ENCODE measurements at regions not wholly inside any gene's neighbourhood (a gene's known extent, or its start where the extent isn't known, plus 50 kb on each side); places are given as distances from the start of the nearest gene placed in this dataset.

DNA sequence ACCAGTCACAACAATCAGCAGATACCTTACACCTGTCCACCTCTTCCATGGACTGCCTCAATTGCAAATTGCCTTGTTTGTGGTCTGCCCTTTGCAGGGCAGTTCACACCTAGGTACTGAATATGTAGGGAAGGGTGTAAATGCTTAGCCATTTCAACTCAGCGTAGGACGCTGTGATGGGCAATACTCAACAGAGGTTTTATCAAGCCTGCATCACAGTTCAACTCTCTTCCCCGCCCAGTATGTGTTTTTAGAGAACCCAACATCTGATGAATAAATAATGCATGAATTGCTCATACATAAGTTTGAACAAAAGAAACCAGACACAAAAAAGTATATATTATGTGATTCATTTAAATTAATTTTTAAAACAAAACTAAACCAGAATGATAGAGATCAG is 124.4 kb downstream of the P2RY1 start:
- ATAC-seq: no peak
- TF ChIP-seq CSDC2 (CRISPR knock-in tag; IDR thresholded peaks at IDR 0.05) (no peak), CREB5 (CRISPR knock-in tag; IDR thresholded peaks at IDR 0.05; ENCODE audit: low read depth) (no peak), ARNTL (CRISPR knock-in tag; IDR thresholded peaks at IDR 0.05; ENCODE audit: borderline replicate concordance, low read depth) (no peak), SNAI2 (CRISPR knock-in tag; IDR thresholded peaks at IDR 0.05) (no peak), RARB (CRISPR knock-in tag; IDR thresholded peaks at IDR 0.05) (no peak), ESRRG (CRISPR knock-in tag; IDR thresholded peaks at IDR 0.05) (no peak), PPARA (CRISPR knock-in tag; IDR thresholded peaks at IDR 0.05; ENCODE audit: borderline replicate concordance) (no peak), CSRNP3 (CRISPR knock-in tag; IDR thresholded peaks at IDR 0.05) (no peak), TOX (CRISPR knock-in tag; IDR thresholded peaks at IDR 0.05; ENCODE audit: borderline replicate concordance) (no peak), ZNF70 (CRISPR knock-in tag; IDR thresholded peaks at IDR 0.05) (no peak), ZC3H10 (CRISPR knock-in tag; IDR thresholded peaks at IDR 0.05) (no peak), OSR1 (CRISPR knock-in tag; IDR thresholded peaks at IDR 0.05) (no peak), GLIS3 (CRISPR knock-in tag; IDR thresholded peaks at IDR 0.05) (no peak), ZFP3 (CRISPR knock-in tag; IDR thresholded peaks at IDR 0.05) (no peak), BACH2 (CRISPR knock-in tag; IDR thresholded peaks at IDR 0.05; ENCODE audit: borderline replicate concordance) (no peak), ZNF8 (CRISPR knock-in tag; IDR thresholded peaks at IDR 0.05) (no peak), ZFP30 (CRISPR knock-in tag; IDR thresholded peaks at IDR 0.05) (no peak)
- TF ChIP-seq, protein P1, sequence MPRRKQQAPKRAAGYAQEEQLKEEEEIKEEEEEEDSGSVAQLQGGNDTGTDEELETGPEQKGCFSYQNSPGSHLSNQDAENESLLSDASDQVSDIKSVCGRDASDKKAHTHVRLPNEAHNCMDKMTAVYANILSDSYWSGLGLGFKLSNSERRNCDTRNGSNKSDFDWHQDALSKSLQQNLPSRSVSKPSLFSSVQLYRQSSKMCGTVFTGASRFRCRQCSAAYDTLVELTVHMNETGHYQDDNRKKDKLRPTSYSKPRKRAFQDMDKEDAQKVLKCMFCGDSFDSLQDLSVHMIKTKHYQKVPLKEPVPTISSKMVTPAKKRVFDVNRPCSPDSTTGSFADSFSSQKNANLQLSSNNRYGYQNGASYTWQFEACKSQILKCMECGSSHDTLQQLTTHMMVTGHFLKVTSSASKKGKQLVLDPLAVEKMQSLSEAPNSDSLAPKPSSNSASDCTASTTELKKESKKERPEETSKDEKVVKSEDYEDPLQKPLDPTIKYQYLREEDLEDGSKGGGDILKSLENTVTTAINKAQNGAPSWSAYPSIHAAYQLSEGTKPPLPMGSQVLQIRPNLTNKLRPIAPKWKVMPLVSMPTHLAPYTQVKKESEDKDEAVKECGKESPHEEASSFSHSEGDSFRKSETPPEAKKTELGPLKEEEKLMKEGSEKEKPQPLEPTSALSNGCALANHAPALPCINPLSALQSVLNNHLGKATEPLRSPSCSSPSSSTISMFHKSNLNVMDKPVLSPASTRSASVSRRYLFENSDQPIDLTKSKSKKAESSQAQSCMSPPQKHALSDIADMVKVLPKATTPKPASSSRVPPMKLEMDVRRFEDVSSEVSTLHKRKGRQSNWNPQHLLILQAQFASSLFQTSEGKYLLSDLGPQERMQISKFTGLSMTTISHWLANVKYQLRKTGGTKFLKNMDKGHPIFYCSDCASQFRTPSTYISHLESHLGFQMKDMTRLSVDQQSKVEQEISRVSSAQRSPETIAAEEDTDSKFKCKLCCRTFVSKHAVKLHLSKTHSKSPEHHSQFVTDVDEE (CRISPR knock-in tag; IDR thresholded peaks at IDR 0.05): no peak
- TF ChIP-seq, protein P2, sequence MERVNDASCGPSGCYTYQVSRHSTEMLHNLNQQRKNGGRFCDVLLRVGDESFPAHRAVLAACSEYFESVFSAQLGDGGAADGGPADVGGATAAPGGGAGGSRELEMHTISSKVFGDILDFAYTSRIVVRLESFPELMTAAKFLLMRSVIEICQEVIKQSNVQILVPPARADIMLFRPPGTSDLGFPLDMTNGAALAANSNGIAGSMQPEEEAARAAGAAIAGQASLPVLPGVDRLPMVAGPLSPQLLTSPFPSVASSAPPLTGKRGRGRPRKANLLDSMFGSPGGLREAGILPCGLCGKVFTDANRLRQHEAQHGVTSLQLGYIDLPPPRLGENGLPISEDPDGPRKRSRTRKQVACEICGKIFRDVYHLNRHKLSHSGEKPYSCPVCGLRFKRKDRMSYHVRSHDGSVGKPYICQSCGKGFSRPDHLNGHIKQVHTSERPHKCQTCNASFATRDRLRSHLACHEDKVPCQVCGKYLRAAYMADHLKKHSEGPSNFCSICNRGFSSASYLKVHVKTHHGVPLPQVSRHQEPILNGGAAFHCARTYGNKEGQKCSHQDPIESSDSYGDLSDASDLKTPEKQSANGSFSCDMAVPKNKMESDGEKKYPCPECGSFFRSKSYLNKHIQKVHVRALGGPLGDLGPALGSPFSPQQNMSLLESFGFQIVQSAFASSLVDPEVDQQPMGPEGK (CRISPR knock-in tag; IDR thresholded peaks at IDR 0.05; ENCODE audit: borderline replicate concordance): no peak
- TF ChIP-seq, protein P3, sequence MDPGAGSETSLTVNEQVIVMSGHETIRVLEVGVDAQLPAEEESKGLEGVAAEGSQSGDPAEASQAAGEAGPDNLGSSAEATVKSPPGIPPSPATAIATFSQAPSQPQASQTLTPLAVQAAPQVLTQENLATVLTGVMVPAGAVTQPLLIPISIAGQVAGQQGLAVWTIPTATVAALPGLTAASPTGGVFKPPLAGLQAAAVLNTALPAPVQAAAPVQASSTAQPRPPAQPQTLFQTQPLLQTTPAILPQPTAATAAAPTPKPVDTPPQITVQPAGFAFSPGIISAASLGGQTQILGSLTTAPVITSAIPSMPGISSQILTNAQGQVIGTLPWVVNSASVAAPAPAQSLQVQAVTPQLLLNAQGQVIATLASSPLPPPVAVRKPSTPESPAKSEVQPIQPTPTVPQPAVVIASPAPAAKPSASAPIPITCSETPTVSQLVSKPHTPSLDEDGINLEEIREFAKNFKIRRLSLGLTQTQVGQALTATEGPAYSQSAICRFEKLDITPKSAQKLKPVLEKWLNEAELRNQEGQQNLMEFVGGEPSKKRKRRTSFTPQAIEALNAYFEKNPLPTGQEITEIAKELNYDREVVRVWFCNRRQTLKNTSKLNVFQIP (CRISPR knock-in tag; IDR thresholded peaks at IDR 0.05; ENCODE audit: borderline replicate concordance, low read depth): no peak

DNA sequence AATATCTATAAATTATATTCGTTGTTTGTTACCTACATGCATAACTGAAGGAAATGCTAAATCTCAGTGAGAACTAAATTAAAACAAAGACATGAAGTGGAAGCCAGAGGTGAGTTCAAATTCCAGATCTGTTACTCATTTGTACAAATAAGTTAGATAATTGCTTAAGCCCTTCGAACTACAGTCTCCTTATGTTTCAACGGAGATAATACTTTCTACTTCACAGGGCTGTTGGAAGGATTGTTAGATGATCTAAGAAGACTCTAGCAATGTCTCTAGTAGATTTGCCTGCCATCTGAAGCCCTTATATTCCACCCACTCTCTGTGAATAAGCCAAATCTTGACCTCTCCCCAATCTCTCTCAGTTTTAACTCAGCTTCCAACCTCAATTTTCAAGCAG is 125.8 kb downstream of the P2RY1 start:
- ATAC-seq: no peak
- TF ChIP-seq ESRRG (CRISPR knock-in tag; IDR thresholded peaks at IDR 0.05): no peak
- TF ChIP-seq ISL1 (CRISPR knock-in tag; IDR thresholded peaks at IDR 0.05): no peak

GRCh38 chr3:152961323-152961722 is 126.4 kb downstream of the P2RY1 start:
- peak; percentile 41; the same call in 1 of the 3 replicates for ATAC-seq
- TF ChIP-seq ZC3H10 (CRISPR knock-in tag; IDR thresholded peaks at IDR 0.05) (no peak), ZFP3 (CRISPR knock-in tag; IDR thresholded peaks at IDR 0.05) (no peak), CREB5 (CRISPR knock-in tag; IDR thresholded peaks at IDR 0.05; ENCODE audit: low read depth) (no peak)
